Astrocyte (in vitro differentiated cells and primary cell): ENCODE measurements at regions not wholly inside any gene's neighbourhood (a gene's known extent, or its start where the extent isn't known, plus 50 kb on each side); places are given as distances from the start of the nearest gene placed in this dataset.

ENCODE experiments used
- DNase-seq: peaks from one replicate; pipeline ENCODE4 v3.0.0-alpha.2; 2010; ENCODE audit warnings: low read depth
- FAIRE-seq: peaks from 2 replicates; lab custom pipeline; 2011; peaks lifted over from hg19 to GRCh38; lab: Jason Lieb, UNC
- H2AFZ ChIP-seq: 2 replicates; pipeline ENCODE4 v1.6.0; 2012; ENCODE audit warnings: low read depth, low read length, inconsistent platforms
- H3K27ac ChIP-seq: 2 replicates; pipeline ENCODE4 v1.5.1; 2011; ENCODE audit warnings: low read depth, low read length, inconsistent platforms
- H3K27me3 ChIP-seq: 2 replicates; pipeline ENCODE4 v1.6.0; 2011; ENCODE audit warnings: low read length, inconsistent platforms; ENCODE audit not compliant: insufficient read depth
- H3K36me3 ChIP-seq: 2 replicates; pipeline ENCODE4 v1.5.1; 2011; ENCODE audit warnings: low read length, inconsistent platforms; ENCODE audit not compliant: insufficient read depth
- H3K4me1 ChIP-seq: 2 replicates; pipeline ENCODE4 v1.5.1; 2011; ENCODE audit warnings: low read length, inconsistent platforms; ENCODE audit not compliant: insufficient read depth
- H3K4me2 ChIP-seq: 2 replicates; pipeline ENCODE4 v1.6.0; 2012; ENCODE audit warnings: low read length, inconsistent platforms
- H3K4me3 ChIP-seq: 2 replicates; pipeline ENCODE4 v1.5.1; 2011; ENCODE audit warnings: low read depth, mild to moderate bottlenecking, low read length, inconsistent platforms; ENCODE audit not compliant: insufficient read depth
- H3K79me2 ChIP-seq: 2 replicates; pipeline ENCODE4 v1.6.0; 2012; ENCODE audit warnings: mild to moderate bottlenecking, low read length, inconsistent platforms; ENCODE audit not compliant: insufficient read depth
- H3K9ac ChIP-seq: 2 replicates; pipeline ENCODE4 v1.6.0; 2012; ENCODE audit warnings: mild to moderate bottlenecking, low read length, inconsistent platforms
- H3K9me3 ChIP-seq: 2 replicates; pipeline ENCODE4 v1.5.1; 2012; ENCODE audit warnings: low read depth, mild to moderate bottlenecking, low read length, inconsistent platforms; ENCODE audit not compliant: insufficient read depth
- H4K20me1 ChIP-seq: 2 replicates; pipeline ENCODE4 v1.6.0; 2012; ENCODE audit warnings: low read length, inconsistent platforms; ENCODE audit not compliant: insufficient read depth
- H3K27ac Mint-ChIP-seq: one replicate; pipeline ENCODE4 v1.8.0; 2021; ENCODE audit warnings: mild to moderate bottlenecking, mixed read lengths; ENCODE audit not compliant: unreplicated experiment
- H3K27me3 Mint-ChIP-seq: one replicate; pipeline ENCODE4 v1.8.0; 2021; ENCODE audit warnings: low read depth, mixed read lengths; ENCODE audit not compliant: unreplicated experiment
- H3K36me3 Mint-ChIP-seq: one replicate; pipeline ENCODE4 v1.8.0; 2021; ENCODE audit warnings: low read depth, mixed read lengths; ENCODE audit not compliant: unreplicated experiment
- H3K4me1 Mint-ChIP-seq: one replicate; pipeline ENCODE4 v1.8.0; 2021; ENCODE audit warnings: low read depth, mixed read lengths; ENCODE audit not compliant: unreplicated experiment
- H3K4me3 Mint-ChIP-seq: one replicate; pipeline ENCODE4 v1.8.0; 2021; ENCODE audit warnings: mild to moderate bottlenecking, moderate library complexity, mixed read lengths; ENCODE audit not compliant: unreplicated experiment
- H3K9me3 Mint-ChIP-seq: one replicate; pipeline ENCODE4 v1.8.0; 2021; ENCODE audit warnings: mild to moderate bottlenecking, mixed read lengths; ENCODE audit not compliant: unreplicated experiment
- EZH2 ChIP-seq: IDR thresholded peaks from 2 replicates; pipeline ENCODE4 v1.6.1; 2012; ENCODE audit warnings: mild to moderate bottlenecking, low read length, inconsistent platforms; ENCODE audit not compliant: insufficient read depth
- TF ChIP-seq, protein P1 (sequence below): IDR thresholded peaks from 2 replicates; pipeline ENCODE4 v1.5.1; 2011; ENCODE audit warnings: low read depth, mild to moderate bottlenecking, inconsistent platforms, low read length, moderate library complexity; ENCODE audit not compliant: insufficient read depth

DNA sequence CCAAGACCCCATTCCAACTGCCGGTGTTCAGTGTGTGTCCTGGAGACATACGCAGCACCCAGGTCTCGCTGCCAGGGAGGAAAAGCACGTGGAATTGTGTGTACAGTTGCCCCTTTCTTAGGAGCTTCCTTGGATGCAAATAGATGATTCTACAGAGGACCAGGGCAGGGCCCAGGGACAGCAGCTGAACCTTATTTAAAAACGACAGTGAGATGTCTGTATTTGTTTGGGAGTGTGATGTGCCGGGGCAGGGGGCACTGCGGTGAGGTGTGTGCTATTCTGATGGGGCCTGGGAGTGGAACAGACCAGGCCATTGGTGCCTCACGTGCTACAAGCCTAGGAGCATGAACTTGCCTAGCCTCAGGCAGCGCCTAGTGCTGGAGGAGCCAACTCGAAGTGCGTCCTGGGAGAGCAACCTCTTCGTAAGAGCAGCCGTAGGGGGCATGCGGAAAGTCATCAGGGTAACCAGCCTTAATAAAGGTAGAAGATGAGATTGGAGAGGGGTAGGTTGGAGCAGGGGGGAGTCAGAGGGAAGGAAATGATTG lies 98.3 kb upstream of the ESRRB start:
- DNase-seq, result no peak

DNA sequence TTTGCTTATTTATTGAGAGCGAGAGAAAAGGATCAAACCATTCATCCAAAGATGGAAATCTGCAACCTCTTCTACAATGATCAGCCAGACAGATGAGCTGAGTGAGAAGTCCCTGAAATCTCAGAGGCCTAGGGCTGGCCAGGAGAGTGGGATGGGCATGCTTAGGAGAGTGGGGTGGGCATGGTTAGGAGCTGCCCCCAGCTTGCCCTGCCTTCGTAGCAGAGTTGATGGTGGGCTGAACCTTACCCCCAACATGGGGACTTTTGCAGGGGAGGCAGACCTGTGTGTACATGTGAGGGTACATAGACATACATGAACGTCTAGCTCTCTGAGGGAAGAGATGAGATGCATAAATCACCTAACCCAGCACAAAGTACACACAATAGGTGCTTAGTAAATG lies 95.7 kb upstream of the ESRRB start:
- Histone ChIP-seq H3K27ac (no peak overlapping the region), H3K27me3 (no peaks in the 10 kb centered on the region), H3K4me2 (no peak overlapping the region), H4K20me1 (no peaks in the 10 kb centered on the region), H3K4me3 (no peak overlapping the region), H3K36me3 (no peaks in the 10 kb centered on the region), H3K79me2 (no peaks in the 10 kb centered on the region), H3K4me1 (no peaks in the 10 kb centered on the region), H3K9ac (no peak overlapping the region), H3K9me3 (no peaks in the 10 kb centered on the region), H2AFZ (no peak overlapping the region)
- Mint-ChIP-seq H3K27ac (no peak overlapping the region), H3K4me3 (no peak overlapping the region), H3K27me3 (peaks cover 22% of the 10 kb centered on the region), H3K4me1 (no peaks in the 10 kb centered on the region), H3K36me3 (no peaks in the 10 kb centered on the region), H3K9me3 (peaks cover 2% of the 10 kb centered on the region)
- FAIRE-seq, result no peak
- TF ChIP-seq EZH2, result no peak
- TF ChIP-seq, protein P1, sequence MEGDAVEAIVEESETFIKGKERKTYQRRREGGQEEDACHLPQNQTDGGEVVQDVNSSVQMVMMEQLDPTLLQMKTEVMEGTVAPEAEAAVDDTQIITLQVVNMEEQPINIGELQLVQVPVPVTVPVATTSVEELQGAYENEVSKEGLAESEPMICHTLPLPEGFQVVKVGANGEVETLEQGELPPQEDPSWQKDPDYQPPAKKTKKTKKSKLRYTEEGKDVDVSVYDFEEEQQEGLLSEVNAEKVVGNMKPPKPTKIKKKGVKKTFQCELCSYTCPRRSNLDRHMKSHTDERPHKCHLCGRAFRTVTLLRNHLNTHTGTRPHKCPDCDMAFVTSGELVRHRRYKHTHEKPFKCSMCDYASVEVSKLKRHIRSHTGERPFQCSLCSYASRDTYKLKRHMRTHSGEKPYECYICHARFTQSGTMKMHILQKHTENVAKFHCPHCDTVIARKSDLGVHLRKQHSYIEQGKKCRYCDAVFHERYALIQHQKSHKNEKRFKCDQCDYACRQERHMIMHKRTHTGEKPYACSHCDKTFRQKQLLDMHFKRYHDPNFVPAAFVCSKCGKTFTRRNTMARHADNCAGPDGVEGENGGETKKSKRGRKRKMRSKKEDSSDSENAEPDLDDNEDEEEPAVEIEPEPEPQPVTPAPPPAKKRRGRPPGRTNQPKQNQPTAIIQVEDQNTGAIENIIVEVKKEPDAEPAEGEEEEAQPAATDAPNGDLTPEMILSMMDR, result no peak
- DNase-seq, result no peak

More for the DNA sequence above, 98.3 kb upstream of the ESRRB start:
- no peaks in the 10 kb centered on the region for H3K9me3 ChIP-seq
- Mint-ChIP-seq H3K4me1 (no peaks in the 10 kb centered on the region), H3K27me3 (peaks cover 34% of the 10 kb centered on the region), H3K4me3 (no peak overlapping the region), H3K9me3 (no peaks in the 10 kb centered on the region), H3K27ac (no peak overlapping the region), H3K36me3 (no peaks in the 10 kb centered on the region)
- H2AFZ ChIP-seq, result no peak overlapping the region
- no peak for TF ChIP-seq EZH2
- TF ChIP-seq, protein P1, result no peak
- no peaks in the 10 kb centered on the region for H3K27me3 ChIP-seq
- no peak overlapping the region for H3K4me3 ChIP-seq
- H3K4me1 ChIP-seq, result no peaks in the 10 kb centered on the region
- no peak overlapping the region for H3K9ac ChIP-seq
- H3K79me2 ChIP-seq, result no peaks in the 10 kb centered on the region
- H4K20me1 ChIP-seq, result no peaks in the 10 kb centered on the region
- no peak for FAIRE-seq
- H3K4me2 ChIP-seq, result no peak overlapping the region
- no peaks in the 10 kb centered on the region for H3K36me3 ChIP-seq
- H3K27ac ChIP-seq, result no peak overlapping the region

DNA sequence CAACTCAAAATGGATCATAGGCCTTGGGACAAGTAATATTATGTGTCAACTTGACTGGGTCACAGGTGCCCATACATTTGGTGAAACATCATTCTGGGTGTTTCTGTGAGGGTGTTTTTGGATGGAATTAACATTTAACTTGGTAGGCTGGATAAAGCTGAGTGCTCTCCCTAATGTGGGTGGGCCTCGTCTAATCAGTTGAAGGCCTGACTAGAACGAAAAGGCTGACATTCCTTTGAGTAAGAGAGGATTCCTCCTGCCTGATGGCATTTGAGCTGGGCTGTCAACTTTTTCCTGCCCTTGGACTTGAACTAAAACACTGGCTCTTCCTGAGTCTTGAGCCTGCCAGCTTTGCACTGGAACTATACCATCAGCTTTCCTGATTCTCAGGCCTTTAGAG lies 93.4 kb upstream of the ESRRB start:
- peaks cover 19% of the 10 kb centered on the region for H3K27me3 Mint-ChIP-seq
- peaks cover 3% of the 10 kb centered on the region for H3K9me3 Mint-ChIP-seq
- Histone ChIP-seq H3K4me3 (no peak overlapping the region), H2AFZ (no peak overlapping the region), H3K27ac (no peak overlapping the region), H3K4me1 (no peaks in the 10 kb centered on the region), H3K9ac (no peak overlapping the region), H3K4me2 (no peak overlapping the region), H3K9me3 (no peaks in the 10 kb centered on the region), H4K20me1 (no peaks in the 10 kb centered on the region), H3K36me3 (no peaks in the 10 kb centered on the region), H3K79me2 (no peaks in the 10 kb centered on the region), H3K27me3 (no peaks in the 10 kb centered on the region)
- DNase-seq (no peak), FAIRE-seq (no peak)
- H3K27ac Mint-ChIP-seq, result no peak overlapping the region
- no peaks in the 10 kb centered on the region for H3K4me1 Mint-ChIP-seq
- peak overlapping the region; percentile 64 for H3K4me3 Mint-ChIP-seq
- no peaks in the 10 kb centered on the region for H3K36me3 Mint-ChIP-seq
- TF ChIP-seq, protein P1, result no peak
- TF ChIP-seq EZH2, result no peak
